ENCODE measurements at regions not wholly inside any gene's neighbourhood (a gene's known extent, or its start where the extent isn't known, plus 50 kb on each side); places are given as distances from the start of the nearest gene placed in this dataset.

DNA sequence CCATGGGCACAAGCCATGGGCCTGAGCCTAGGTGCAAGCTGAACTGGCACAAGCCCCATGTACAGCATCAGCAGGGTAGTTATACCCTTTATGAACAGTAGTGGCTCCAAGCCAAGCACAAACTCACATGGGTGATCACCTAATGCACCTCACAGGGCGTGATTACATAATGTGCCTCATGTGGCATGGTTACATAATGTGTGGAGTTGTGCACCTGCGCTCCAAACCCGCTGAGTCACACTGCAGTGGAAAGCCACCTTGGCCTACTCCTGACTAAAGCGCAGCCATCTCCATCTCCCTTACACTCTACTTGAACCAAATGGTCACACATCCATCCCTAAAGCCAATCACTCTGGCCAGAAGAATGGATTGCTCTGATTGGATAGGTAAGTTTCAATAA lies 279.7 kb downstream of the MBD2 start:
- Histone ChIP-seq H3K4ac (ENCODE audit: low read depth, low read length) (no peak overlapping the region), H3K79me1 (ENCODE audit: insufficient read depth, low read depth, low read length, poor library complexity, severe bottlenecking) (no peaks in the 10 kb centered on the region), H3K23me2 (ENCODE audit: insufficient read length, low read depth, low read length, poor library complexity, severe bottlenecking) (no peaks in the 10 kb centered on the region), H3K27ac (ENCODE audit: insufficient read length, low read depth, low read length) (no peak overlapping the region), H2AK5ac (ENCODE audit: insufficient read length, low read length) (no peak overlapping the region), H3K9ac (ENCODE audit: extremely low read depth, insufficient read length, low read length) (no peak overlapping the region), H4K8ac (replicated peaks; ENCODE audit: insufficient read length, low read depth, low read length) (no peak overlapping the region), H4K20me1 (ENCODE audit: control insufficient read depth, insufficient read depth, insufficient read length) (no peaks in the 10 kb centered on the region), H3K4me2 (ENCODE audit: insufficient read depth, insufficient read length, low read length) (no peak overlapping the region), H2BK5ac (ENCODE audit: insufficient read length, low read length) (no peak overlapping the region), H3K14ac (ENCODE audit: insufficient read depth, low read length) (no peak overlapping the region), H2BK12ac (ENCODE audit: insufficient read length, low read depth, low read length) (no peak overlapping the region), H4K91ac (ENCODE audit: insufficient read length, low read depth, low read length) (no peak overlapping the region), H3K56ac (ENCODE audit: insufficient read length, low read depth, low read length) (no peak overlapping the region), H3K23ac (ENCODE audit: insufficient read length, low read depth, low read length) (no peak overlapping the region), H3K18ac (ENCODE audit: insufficient read length, low read depth, low read length) (no peak overlapping the region), H3K9me3 (ENCODE audit: control insufficient read depth, low read depth, low read length) (peaks cover 13% of the 10 kb centered on the region), H3K4me1 (ENCODE audit: insufficient read depth, low read length) (no peaks in the 10 kb centered on the region), H3T11ph (ENCODE audit: low read length) (no peak overlapping the region), H4K5ac (ENCODE audit: insufficient read length, low read depth, low read length) (no peak overlapping the region), H3K79me2 (ENCODE audit: insufficient read depth, low read length) (no peaks in the 10 kb centered on the region), H2BK15ac (ENCODE audit: low read depth, low read length) (no peak overlapping the region), H2AFZ (ENCODE audit: low read length) (no peak overlapping the region), H2BK20ac (ENCODE audit: low read depth, low read length, poor library complexity, severe bottlenecking) (no peak overlapping the region), H3K27me3 (ENCODE audit: insufficient read depth, low read length) (no peaks in the 10 kb centered on the region), H2BK120ac (ENCODE audit: low read depth, low read length, poor library complexity, severe bottlenecking) (no peak overlapping the region)
- H3K36me3 Mint-ChIP-seq (ENCODE audit: insufficient read depth in 1 of 3, low read depth in 3 of 3), result peaks cover 5 to 18% (median 11%) of the 10 kb centered on the region in 3 experiments; a peak in 6 of 7 replicates
- H3K4me1 Mint-ChIP-seq, result peaks cover under 1% of the 10 kb centered on the region in 2 experiments; a peak in 3 of 4 replicates
- no peaks in the 10 kb centered on the region; the same call in 1 of the 2 replicates for H3K27me3 Mint-ChIP-seq (ENCODE audit: low read depth)
- TF ChIP-seq, protein P1, sequence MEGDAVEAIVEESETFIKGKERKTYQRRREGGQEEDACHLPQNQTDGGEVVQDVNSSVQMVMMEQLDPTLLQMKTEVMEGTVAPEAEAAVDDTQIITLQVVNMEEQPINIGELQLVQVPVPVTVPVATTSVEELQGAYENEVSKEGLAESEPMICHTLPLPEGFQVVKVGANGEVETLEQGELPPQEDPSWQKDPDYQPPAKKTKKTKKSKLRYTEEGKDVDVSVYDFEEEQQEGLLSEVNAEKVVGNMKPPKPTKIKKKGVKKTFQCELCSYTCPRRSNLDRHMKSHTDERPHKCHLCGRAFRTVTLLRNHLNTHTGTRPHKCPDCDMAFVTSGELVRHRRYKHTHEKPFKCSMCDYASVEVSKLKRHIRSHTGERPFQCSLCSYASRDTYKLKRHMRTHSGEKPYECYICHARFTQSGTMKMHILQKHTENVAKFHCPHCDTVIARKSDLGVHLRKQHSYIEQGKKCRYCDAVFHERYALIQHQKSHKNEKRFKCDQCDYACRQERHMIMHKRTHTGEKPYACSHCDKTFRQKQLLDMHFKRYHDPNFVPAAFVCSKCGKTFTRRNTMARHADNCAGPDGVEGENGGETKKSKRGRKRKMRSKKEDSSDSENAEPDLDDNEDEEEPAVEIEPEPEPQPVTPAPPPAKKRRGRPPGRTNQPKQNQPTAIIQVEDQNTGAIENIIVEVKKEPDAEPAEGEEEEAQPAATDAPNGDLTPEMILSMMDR (conservative IDR thresholded peaks at IDR 0.05), result no peak
- no CpG with 5 or more reads among the region's 4 CpGs for WGBS (ENCODE audit: extremely low coverage, insufficient read length, low lambda C conversion rate)
- no peak overlapping the region for H3K27ac Mint-ChIP-seq
- no peak overlapping the region for H3K4me3 Mint-ChIP-seq
- peaks cover 19 to 38% of the 10 kb centered on the region in 2 experiments for H3K9me3 Mint-ChIP-seq
- no peak for DNase-seq

All from H9 (cell line).